HG03432 (cell line): ENCODE measurements at regions not wholly inside any gene's neighbourhood (a gene's known extent, or its start where the extent isn't known, plus 50 kb on each side); places are given as distances from the start of the nearest gene placed in this dataset.
A peak's percentile ranks its signal among the peaks of the same experiment; 100 is the strongest.

Experiments used
- ATAC-seq: cut with Tn5 transposase; IDR thresholded peaks from one replicate; pipeline ENCODE4 v1.9.1; 2021; ENCODE audit warnings: mild to moderate bottlenecking, moderate library complexity; ENCODE audit not compliant: unreplicated experiment

- ATAC-seq: no peak
Measured at GRCh38 chr13:108435393-108436149, 166.1 kb downstream of the TNFSF13B start.

GRCh38 chr13:108437496-108437895 lies 168.0 kb downstream of the TNFSF13B start:
- ATAC-seq: no peak

- no peak for ATAC-seq
Measured at GRCh38 chr13:108439556-108439955, 170.0 kb downstream of the TNFSF13B start.

- no peak for ATAC-seq
Measured at GRCh38 chr13:108444448-108444847, 174.9 kb downstream of the TNFSF13B start.

GRCh38 chr13:108448891-108449290 lies 179.4 kb downstream of the TNFSF13B start:
- ATAC-seq: no peak

DNA sequence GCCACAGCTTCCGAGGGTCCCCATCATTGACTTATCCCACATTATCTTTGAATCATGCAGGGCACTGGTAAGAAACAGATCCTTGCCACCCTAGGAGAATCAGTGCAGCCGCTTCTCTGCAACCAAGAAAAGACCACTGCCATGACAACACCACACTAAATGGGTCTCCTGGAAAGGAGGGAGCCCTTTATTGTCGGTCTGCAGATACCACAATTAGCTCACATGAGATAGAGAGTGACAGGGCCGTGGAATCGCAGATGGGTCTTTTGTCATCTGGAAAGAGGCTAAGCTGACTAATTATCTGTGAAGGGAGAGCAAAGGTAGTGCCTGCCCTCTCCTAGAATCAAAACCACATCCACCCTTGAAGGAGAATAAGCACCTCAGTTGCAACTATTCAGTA lies 178.3 kb upstream of the MYO16 start:
- ATAC-seq: no peak

- no peak for ATAC-seq
Measured at GRCh38 chr13:108455320-108455719, 174.1 kb upstream of the MYO16 start.

DNA sequence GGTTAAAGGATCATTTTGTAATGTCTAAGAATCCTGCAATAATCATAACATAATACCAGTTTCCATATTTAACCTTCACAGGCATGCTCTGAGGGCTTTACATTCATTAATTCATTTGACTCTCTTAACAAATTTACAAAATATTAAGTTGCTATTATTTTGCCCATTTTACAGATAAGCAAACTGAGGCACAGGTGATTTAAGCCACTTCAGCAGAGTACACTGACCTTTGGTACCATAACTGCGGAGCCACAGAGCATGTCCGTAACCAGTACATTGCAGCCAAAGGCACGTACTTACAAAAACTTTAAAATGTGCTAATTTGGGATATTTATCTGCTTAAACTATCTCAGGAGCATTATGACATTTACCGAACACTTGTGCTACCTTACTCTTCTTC lies 169.4 kb upstream of the MYO16 start:
- no peak for ATAC-seq

GRCh38 chr13:108460746-108461145 lies 168.7 kb upstream of the MYO16 start:
- no peak for ATAC-seq

- peak; percentile 97 for ATAC-seq
Measured at GRCh38 chr13:108463340-108463739, 166.1 kb upstream of the MYO16 start.

GRCh38 chr13:108470921-108471320 lies 158.5 kb upstream of the MYO16 start:
- no peak for ATAC-seq

DNA sequence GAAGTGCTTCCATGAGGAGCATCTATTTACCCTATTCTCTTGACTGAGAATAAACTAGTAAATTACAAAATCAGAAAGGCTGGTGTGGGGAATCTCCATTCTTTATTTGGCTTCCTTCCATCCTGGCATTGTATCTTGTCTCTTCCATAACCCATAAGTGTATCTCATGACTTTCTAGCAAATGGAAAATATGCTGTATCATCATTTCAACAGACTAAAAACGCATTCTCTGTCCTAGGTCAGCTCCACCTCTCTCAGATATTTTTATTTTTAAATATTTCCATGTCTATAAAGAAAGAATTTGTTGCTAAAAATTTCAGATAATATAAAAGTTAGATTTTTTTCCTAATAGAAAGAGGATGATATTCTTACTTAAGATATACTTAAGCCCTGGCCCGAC lies 154.2 kb upstream of the MYO16 start:
- ATAC-seq: no peak

GRCh38 chr13:108477376-108477775 lies 152.0 kb upstream of the MYO16 start:
- ATAC-seq: no peak

DNA sequence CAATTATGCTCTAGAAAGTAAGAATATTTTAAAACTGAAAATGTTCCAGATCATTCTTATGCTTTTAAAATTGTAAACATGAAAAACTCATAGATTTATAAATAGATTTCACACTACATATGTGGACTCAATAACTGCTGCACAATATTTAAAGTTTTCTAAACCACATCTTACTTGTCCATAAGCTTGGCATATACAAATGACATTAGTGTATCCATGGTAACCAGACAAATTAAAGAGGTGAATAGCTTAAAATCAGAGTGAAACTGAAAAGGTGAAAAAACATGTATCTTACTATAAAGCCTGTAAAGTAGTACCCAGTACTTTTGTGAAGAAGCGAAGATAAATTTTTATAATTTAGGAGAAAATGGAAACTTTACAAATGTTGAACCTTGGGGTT lies 151.2 kb upstream of the MYO16 start:
- ATAC-seq: no peak

GRCh38 chr13:108483981-108484380 lies 145.4 kb upstream of the MYO16 start:
- no peak for ATAC-seq

GRCh38 chr13:108486096-108486495 lies 143.3 kb upstream of the MYO16 start:
- no peak for ATAC-seq

DNA sequence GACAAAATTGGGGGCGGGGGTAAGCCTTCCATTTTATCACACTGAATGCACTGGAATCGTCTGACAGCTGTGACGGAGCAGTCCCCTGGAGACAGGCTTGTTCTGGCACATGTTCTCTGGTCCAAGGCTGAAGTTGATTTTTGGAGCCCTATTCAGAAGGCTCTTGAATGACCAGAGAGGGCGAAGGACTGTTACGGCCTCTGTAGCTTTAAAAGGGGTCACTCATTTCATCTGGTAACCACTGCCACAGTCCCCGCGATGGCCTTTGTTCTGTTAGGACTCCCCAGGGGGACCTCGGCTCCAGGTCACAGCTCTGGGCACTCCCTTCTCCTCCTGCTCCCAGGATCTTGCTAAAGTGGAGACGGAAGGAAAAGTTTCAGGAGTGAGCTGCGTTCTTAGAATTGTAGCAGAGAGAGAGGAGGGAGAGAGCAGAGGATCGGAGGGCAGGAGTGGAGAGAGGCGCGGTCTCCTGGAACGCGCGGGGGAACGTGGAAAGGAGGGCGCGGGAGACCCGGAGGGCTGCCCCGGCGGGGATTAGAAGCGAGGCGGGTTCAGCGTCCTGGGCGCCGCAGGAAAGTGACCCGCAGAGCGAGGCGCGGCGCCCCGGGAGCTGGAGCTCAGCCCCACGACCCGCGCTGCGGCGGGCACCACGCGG lies 134.3 kb upstream of the MYO16 start:
- ATAC-seq: no peak

DNA sequence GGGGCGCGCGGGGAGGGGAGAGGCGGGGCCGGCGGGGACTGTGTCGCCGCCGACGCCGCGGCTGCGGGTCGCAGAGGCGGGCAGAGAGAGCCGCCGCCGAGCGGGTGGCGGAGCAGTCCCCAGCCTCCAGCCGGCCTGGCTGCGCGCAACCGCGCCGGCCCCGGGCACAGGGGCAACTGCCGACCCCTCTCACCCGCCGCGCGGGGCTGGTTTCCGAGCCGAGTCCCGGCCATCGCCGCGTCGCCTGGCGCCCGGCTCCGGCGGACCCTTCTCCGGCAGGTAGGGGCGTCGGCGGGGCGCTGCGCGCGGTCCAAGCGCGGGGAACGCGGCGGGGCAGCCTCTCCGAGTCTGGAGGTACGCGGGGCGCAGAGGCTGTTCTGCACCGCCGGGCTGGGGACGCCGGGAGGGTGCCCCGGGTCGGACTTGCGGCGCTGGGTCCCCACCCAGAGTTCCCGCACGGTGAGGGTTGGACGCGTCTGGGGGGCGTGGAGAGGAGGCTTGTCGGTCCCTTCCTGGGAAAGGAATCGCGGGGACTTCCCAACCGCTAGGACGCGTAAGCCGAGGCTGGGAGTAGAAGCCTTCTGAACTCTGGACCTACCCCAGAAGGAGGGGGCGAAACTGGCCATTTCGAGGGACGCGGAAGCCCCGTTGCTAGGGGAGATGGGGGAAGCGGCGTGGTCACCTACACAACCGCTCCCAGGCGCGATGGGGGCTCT lies 133.6 kb upstream of the MYO16 start:
- no peak for ATAC-seq

DNA sequence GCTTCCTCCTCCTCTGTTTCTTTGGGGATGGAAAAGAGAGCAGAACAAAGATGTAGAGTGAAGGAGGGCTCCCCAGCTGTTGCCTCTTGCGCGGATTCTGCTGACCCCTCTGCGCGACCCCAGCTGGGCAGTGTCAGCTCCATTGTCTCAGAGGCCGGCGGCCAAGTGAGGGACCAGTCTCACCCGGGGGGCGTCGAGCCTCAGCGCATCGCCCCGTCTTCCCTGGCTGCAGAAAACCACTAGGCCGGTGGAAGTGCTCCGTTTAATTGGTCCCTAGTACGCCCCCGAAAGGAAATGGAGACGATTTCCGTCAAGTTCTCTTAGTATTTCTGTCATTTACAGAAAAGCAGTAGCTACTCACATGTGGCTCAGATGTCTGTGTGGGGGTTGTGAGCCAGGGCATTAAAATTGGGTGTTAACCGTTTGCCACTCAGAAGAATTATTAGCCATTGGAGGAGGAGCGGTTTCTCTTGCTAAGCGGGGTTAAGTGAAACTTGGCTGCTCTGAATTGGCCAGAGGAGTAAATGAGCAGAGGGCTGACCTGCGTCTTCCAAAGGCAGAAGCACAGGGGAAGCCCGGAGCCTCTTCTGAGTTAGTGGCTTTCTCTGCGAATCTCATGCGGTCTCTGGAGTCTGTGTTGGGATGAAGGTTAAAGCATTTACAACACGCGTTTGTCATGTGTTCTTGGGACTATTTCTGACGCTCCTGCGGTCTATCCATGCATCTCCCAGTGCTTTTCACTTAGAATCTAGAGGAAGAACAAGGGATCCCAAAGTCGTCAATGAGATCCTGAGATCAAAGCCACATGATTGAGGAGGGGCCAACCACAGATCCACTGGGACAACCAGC lies 132.8 kb upstream of the MYO16 start:
- no peak for ATAC-seq

DNA sequence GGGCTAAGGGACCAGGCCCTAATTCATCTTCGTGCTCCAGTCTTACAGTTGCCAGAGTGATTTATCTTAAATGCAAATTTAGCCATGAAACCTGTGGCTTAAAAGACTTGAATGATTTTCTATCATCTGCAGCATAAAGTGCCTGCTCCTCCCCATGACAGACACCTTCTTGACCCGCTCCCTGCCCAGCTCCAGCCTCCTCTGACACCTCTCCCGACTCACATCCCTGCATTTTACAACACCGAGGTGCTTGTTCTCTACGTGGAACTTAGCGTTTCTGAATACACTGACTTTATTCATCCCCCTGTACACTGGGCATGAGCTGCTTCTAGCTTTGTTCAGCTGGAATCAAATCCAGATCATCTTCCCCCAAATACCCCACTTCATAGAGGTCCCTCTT lies 128.7 kb upstream of the MYO16 start:
- ATAC-seq: no peak

DNA sequence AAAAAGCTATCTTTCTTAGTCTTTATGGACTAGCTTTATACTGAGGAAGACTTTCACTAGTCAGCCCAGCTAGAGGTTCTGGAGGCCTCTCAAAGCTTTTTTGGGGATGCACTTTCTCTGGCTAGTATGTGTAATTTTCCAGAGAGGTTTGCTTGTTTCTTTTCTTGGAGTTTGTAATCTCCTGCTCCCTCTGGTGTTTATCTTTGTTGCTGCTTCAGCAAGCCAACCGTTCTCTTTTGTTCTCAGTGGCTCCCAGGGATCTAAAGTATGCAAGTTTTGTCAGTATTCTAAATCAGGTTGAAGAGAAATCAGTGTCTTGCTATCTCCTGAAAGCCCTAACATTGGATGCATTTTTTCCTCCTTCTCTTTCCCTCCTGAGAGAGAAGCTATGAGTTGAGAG lies 121.1 kb upstream of the MYO16 start:
- ATAC-seq: no peak
